ENCODE measurements at regions not wholly inside any gene's neighbourhood (a gene's known extent, or its start where the extent isn't known, plus 50 kb on each side); places are given as distances from the start of the nearest gene placed in this dataset.

- no peaks in the 10 kb centered on the region for H3K36me3 ChIP-seq (ENCODE audit: control insufficient read depth, insufficient read depth, low read length)
- DNase-seq (ENCODE audit: low read depth in 2 of 2) = peak in 1 of 2 donors; percentile 41
- H3K4me3 ChIP-seq (replicated peaks in 1 of 4; ENCODE audit: control extremely low read depth in 1 of 4, insufficient read depth in 1 of 4, low read depth in 3 of 4, low read length in 4 of 4) = no peak overlapping the region
- no peaks in the 10 kb centered on the region for H3K4me1 ChIP-seq (ENCODE audit: control insufficient read depth, extremely low read depth, insufficient read depth, low read length)
- no peaks in the 10 kb centered on the region for H3K79me2 ChIP-seq (ENCODE audit: control insufficient read depth, insufficient read depth, low read length)
- H2AFZ ChIP-seq (ENCODE audit: low read length) = no peak overlapping the region
- H3K9ac ChIP-seq (ENCODE audit: insufficient read depth, low read length) = no peak overlapping the region
- no peaks in the 10 kb centered on the region for H3K27me3 ChIP-seq (ENCODE audit: control insufficient read depth, insufficient read depth, low read length)
- H3K4me2 ChIP-seq (ENCODE audit: extremely low read depth, insufficient read depth, low read length) = no peak overlapping the region
- H3K9me3 ChIP-seq (ENCODE audit: control insufficient read depth, insufficient read depth, low read depth, low read length) = no peaks in the 10 kb centered on the region
- TF ChIP-seq EZH2 (IDR thresholded peaks at IDR 0.05; ENCODE audit: low read length, missing control alignments) = no peak
- no peak overlapping the region for H3K27ac ChIP-seq (ENCODE audit: insufficient read depth, low read length)
- H4K20me1 ChIP-seq (ENCODE audit: control insufficient read depth, extremely low read depth, insufficient read depth, low read length) = no peaks in the 10 kb centered on the region
These were observed 489.6 kb upstream of the KLF12 start for GRCh38 chr13:74623761-74624160.

- H4K20me1 ChIP-seq (ENCODE audit: control insufficient read depth, extremely low read depth, insufficient read depth, low read length) = no peaks in the 10 kb centered on the region
- H3K9me3 ChIP-seq (ENCODE audit: control insufficient read depth, insufficient read depth, low read depth, low read length) = no peaks in the 10 kb centered on the region
- no peaks in the 10 kb centered on the region for H3K79me2 ChIP-seq (ENCODE audit: control insufficient read depth, insufficient read depth, low read length)
- H3K4me3 ChIP-seq (replicated peaks in 1 of 4; ENCODE audit: control extremely low read depth in 1 of 4, insufficient read depth in 1 of 4, low read depth in 3 of 4, low read length in 4 of 4) = no peak overlapping the region
- no peak for TF ChIP-seq EZH2 (IDR thresholded peaks at IDR 0.05; ENCODE audit: low read length, missing control alignments)
- no peak for TF ChIP-seq CTCF (conservative IDR thresholded peaks at IDR 0.05 in 1 of 2, IDR thresholded peaks at IDR 0.05 in 1 of 2; ENCODE audit: low read depth in 1 of 2, low read length in 2 of 2)
- H3K27ac ChIP-seq (ENCODE audit: insufficient read depth, low read length) = no peak overlapping the region
- no peak overlapping the region for H3K9ac ChIP-seq (ENCODE audit: insufficient read depth, low read length)
- H3K4me2 ChIP-seq (ENCODE audit: extremely low read depth, insufficient read depth, low read length) = no peak overlapping the region
- no peak overlapping the region for H2AFZ ChIP-seq (ENCODE audit: low read length)
- H3K36me3 ChIP-seq (ENCODE audit: control insufficient read depth, insufficient read depth, low read length) = no peaks in the 10 kb centered on the region
- no peaks in the 10 kb centered on the region for H3K27me3 ChIP-seq (ENCODE audit: control insufficient read depth, insufficient read depth, low read length)
- DNase-seq (ENCODE audit: low read depth in 2 of 2) = no peak
- no peaks in the 10 kb centered on the region for H3K4me1 ChIP-seq (ENCODE audit: control insufficient read depth, extremely low read depth, insufficient read depth, low read length)
These were observed 488.1 kb upstream of the KLF12 start for GRCh38 chr13:74622284-74622683.

GRCh38 chr13:74620711-74621110 lies 486.5 kb upstream of the KLF12 start:
- Histone ChIP-seq H3K27me3 (ENCODE audit: control insufficient read depth, insufficient read depth, low read length) (no peaks in the 10 kb centered on the region), H3K36me3 (ENCODE audit: control insufficient read depth, insufficient read depth, low read length) (no peaks in the 10 kb centered on the region), H3K4me2 (ENCODE audit: extremely low read depth, insufficient read depth, low read length) (no peak overlapping the region), H4K20me1 (ENCODE audit: control insufficient read depth, extremely low read depth, insufficient read depth, low read length) (no peaks in the 10 kb centered on the region), H2AFZ (ENCODE audit: low read length) (no peak overlapping the region), H3K79me2 (ENCODE audit: control insufficient read depth, insufficient read depth, low read length) (no peaks in the 10 kb centered on the region), H3K9me3 (ENCODE audit: control insufficient read depth, insufficient read depth, low read depth, low read length) (no peaks in the 10 kb centered on the region), H3K27ac (ENCODE audit: insufficient read depth, low read length) (no peak overlapping the region), H3K4me3 (replicated peaks in 1 of 4; ENCODE audit: control extremely low read depth in 1 of 4, insufficient read depth in 1 of 4, low read depth in 3 of 4, low read length in 4 of 4) (no peak overlapping the region), H3K4me1 (ENCODE audit: control insufficient read depth, extremely low read depth, insufficient read depth, low read length) (no peaks in the 10 kb centered on the region), H3K9ac (ENCODE audit: insufficient read depth, low read length) (no peak overlapping the region)
- DNase-seq (ENCODE audit: low read depth in 2 of 2) = no peak
- no peak for TF ChIP-seq CTCF (conservative IDR thresholded peaks at IDR 0.05 in 1 of 2, IDR thresholded peaks at IDR 0.05 in 1 of 2; ENCODE audit: low read depth in 1 of 2, low read length in 2 of 2)
- no peak for TF ChIP-seq EZH2 (IDR thresholded peaks at IDR 0.05; ENCODE audit: low read length, missing control alignments)

Data from fibroblast of lung (primary cell).